Liver (tissue), 3 donors: ENCODE measurements at regions not wholly inside any gene's neighbourhood (a gene's known extent, or its start where the extent isn't known, plus 50 kb on each side); places are given as distances from the start of the nearest gene placed in this dataset.
"Not testable (repeated sequence)": the region's sequence is repeated elsewhere in the genome, so short reads cannot be mapped to it uniquely, and the experiment has no call there.

Experiments
- EGR1 ChIP-seq, 2 donors: IDR thresholded peaks; 2 replicates each; pipeline ENCODE4 v1.6.1; 2016 to 2018; ENCODE audit warnings: antibody characterized with exemption in 2 of 2, low read depth in 2 of 2
- FOXA1 ChIP-seq: IDR thresholded peaks from 2 replicates; pipeline ENCODE4 v1.6.1; 2016; ENCODE audit warnings: antibody characterized with exemption
- HNF4A ChIP-seq, 2 donors: conservative IDR thresholded peaks; 2 replicates each; pipeline ENCODE4 v1.6.1; 2016; ENCODE audit warnings: antibody characterized with exemption in 2 of 2, mild to moderate bottlenecking in 2 of 2
- HNF4G ChIP-seq: IDR thresholded peaks from 2 replicates; pipeline ENCODE4 v1.6.1; 2016; ENCODE audit warnings: antibody characterized with exemption
- JUND ChIP-seq, 2 donors: IDR thresholded peaks; 2 replicates each; pipeline ENCODE4 v1.6.1; 2016; ENCODE audit warnings: antibody characterized with exemption in 2 of 2
- REST ChIP-seq: IDR thresholded peaks from 2 replicates; pipeline ENCODE4 v1.6.1; 2016; ENCODE audit warnings: antibody characterized with exemption, mild to moderate bottlenecking
- RXRA ChIP-seq, 2 donors: IDR thresholded peaks; 2 replicates each; pipeline ENCODE4 v1.6.1; 2017 to 2018; ENCODE audit warnings: antibody characterized with exemption in 2 of 2, mild to moderate bottlenecking in 1 of 2
- SP1 ChIP-seq: IDR thresholded peaks from 2 replicates; pipeline ENCODE4 v1.6.1; 2018; ENCODE audit warnings: antibody characterized with exemption, mild to moderate bottlenecking
- TAF1 ChIP-seq: conservative IDR thresholded peaks from 2 replicates; pipeline ENCODE4 v1.6.1; 2016; ENCODE audit warnings: antibody characterized with exemption, mild to moderate bottlenecking
- TF ChIP-seq, protein P1 (sequence below): fragments of 150-350 bp; IDR thresholded peaks from 2 replicates; pipeline ENCODE4 v1.5.1; 2017; ENCODE audit warnings: improper control_type of control experiment, low read depth, low read length; ENCODE audit not compliant: missing input control
- TF ChIP-seq, protein P2 (sequence below): IDR thresholded peaks from 2 replicates; pipeline ENCODE4 v1.6.1; 2016; ENCODE audit warnings: antibody characterized with exemption
- TF ChIP-seq, protein P3 (sequence below): IDR thresholded peaks from 2 replicates; pipeline ENCODE4 v1.6.1; 2016; ENCODE audit warnings: antibody characterized with exemption
- donor health status: healthy.
- donor health status: healthy.

DNA sequence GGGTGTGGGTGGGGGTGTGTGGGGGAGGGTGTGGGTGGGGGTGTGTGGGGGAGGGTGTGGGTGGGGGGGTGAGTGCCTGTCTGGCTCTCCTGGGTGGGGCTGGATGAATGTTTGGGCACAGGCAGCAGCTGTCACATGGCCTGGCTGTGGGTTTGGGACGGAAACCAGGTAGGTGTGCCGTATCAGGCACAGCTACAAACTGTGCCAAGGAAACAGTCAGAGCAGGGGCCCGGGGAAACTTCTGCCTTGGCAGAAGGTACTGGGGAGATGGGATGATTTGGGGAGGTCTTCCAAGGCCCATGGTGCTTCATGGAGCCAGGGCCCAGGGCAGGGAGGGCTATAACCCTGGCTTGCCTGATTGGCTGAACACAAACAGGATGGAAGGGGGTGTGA is 63.0 kb upstream of the THOC3 start:
- TF ChIP-seq, protein P1, sequence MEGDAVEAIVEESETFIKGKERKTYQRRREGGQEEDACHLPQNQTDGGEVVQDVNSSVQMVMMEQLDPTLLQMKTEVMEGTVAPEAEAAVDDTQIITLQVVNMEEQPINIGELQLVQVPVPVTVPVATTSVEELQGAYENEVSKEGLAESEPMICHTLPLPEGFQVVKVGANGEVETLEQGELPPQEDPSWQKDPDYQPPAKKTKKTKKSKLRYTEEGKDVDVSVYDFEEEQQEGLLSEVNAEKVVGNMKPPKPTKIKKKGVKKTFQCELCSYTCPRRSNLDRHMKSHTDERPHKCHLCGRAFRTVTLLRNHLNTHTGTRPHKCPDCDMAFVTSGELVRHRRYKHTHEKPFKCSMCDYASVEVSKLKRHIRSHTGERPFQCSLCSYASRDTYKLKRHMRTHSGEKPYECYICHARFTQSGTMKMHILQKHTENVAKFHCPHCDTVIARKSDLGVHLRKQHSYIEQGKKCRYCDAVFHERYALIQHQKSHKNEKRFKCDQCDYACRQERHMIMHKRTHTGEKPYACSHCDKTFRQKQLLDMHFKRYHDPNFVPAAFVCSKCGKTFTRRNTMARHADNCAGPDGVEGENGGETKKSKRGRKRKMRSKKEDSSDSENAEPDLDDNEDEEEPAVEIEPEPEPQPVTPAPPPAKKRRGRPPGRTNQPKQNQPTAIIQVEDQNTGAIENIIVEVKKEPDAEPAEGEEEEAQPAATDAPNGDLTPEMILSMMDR = not testable (repeated sequence)
- not testable (repeated sequence) for TF ChIP-seq REST; SP1; EGR1 (IDR thresholded peaks at IDR 0.05; ENCODE audit: low read depth in 2 of 2); TAF1; JUND (IDR thresholded peaks at IDR 0.05); RXRA (IDR thresholded peaks at IDR 0.05); FOXA1; HNF4G; HNF4A (conservative IDR thresholded peaks at IDR 0.05)
- TF ChIP-seq, protein P2, sequence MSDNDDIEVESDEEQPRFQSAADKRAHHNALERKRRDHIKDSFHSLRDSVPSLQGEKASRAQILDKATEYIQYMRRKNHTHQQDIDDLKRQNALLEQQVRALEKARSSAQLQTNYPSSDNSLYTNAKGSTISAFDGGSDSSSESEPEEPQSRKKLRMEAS = not testable (repeated sequence)
- TF ChIP-seq, protein P3, sequence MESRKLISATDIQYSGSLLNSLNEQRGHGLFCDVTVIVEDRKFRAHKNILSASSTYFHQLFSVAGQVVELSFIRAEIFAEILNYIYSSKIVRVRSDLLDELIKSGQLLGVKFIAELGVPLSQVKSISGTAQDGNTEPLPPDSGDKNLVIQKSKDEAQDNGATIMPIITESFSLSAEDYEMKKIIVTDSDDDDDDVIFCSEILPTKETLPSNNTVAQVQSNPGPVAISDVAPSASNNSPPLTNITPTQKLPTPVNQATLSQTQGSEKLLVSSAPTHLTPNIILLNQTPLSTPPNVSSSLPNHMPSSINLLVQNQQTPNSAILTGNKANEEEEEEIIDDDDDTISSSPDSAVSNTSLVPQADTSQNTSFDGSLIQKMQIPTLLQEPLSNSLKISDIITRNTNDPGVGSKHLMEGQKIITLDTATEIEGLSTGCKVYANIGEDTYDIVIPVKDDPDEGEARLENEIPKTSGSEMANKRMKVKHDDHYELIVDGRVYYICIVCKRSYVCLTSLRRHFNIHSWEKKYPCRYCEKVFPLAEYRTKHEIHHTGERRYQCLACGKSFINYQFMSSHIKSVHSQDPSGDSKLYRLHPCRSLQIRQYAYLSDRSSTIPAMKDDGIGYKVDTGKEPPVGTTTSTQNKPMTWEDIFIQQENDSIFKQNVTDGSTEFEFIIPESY = not testable (repeated sequence)
